CD4-positive, alpha-beta T cell treated with Interleukin-10 for 1 hour (primary cell): ENCODE measurements at regions not wholly inside any gene's neighbourhood (a gene's known extent, or its start where the extent isn't known, plus 50 kb on each side); places are given as distances from the start of the nearest gene placed in this dataset.
"Not testable (repeated sequence)": the region's sequence is repeated elsewhere in the genome, so short reads cannot be mapped to it uniquely, and the experiment has no call there.

ENCODE experiments used
- DNase-seq: peaks from one replicate; pipeline ENCODE4 v3.0.0-alpha.2; 2020

GRCh38 chr7:82559193-82559805 is 115.7 kb upstream of the CACNA2D1 start:
- no peak for DNase-seq

- no peak for DNase-seq
Measured at GRCh38 chr7:82549616-82550285, 106.2 kb upstream of the CACNA2D1 start.

- DNase-seq: no peak
Measured at GRCh38 chr7:82548141-82548688, 104.6 kb upstream of the CACNA2D1 start.

- no peak for DNase-seq
Measured at GRCh38 chr7:82542665-82543064, 99.1 kb upstream of the CACNA2D1 start.

GRCh38 chr7:82539969-82540368 is 96.4 kb upstream of the CACNA2D1 start:
- DNase-seq: no peak

- DNase-seq: no peak
Measured at GRCh38 chr7:82534684-82535083, 91.1 kb upstream of the CACNA2D1 start.

GRCh38 chr7:82530361-82530760 is 86.8 kb upstream of the CACNA2D1 start:
- DNase-seq: no peak

- no peak for DNase-seq
Measured at GRCh38 chr7:82528577-82529310, 85.2 kb upstream of the CACNA2D1 start.

- no peak for DNase-seq
Measured at GRCh38 chr7:82527851-82528250, 84.3 kb upstream of the CACNA2D1 start.

GRCh38 chr7:82521906-82522445 is 78.4 kb upstream of the CACNA2D1 start:
- no peak for DNase-seq

GRCh38 chr7:82517050-82517449 is 73.5 kb upstream of the CACNA2D1 start:
- no peak for DNase-seq

GRCh38 chr7:82511542-82511941 is 68.0 kb upstream of the CACNA2D1 start:
- no peak for DNase-seq

GRCh38 chr7:82507976-82508677 is 64.5 kb upstream of the CACNA2D1 start:
- DNase-seq: no peak

- no peak for DNase-seq
Measured at GRCh38 chr7:82507365-82507975, 63.9 kb upstream of the CACNA2D1 start.

GRCh38 chr7:82506702-82507101 is 63.1 kb upstream of the CACNA2D1 start:
- DNase-seq: no peak

GRCh38 chr7:82506208-82506607 is 62.6 kb upstream of the CACNA2D1 start:
- DNase-seq: no peak

GRCh38 chr7:82501346-82501745 is 57.8 kb upstream of the CACNA2D1 start:
- DNase-seq: no peak

GRCh38 chr7:82499546-82499945 is 56.0 kb upstream of the CACNA2D1 start:
- not testable (repeated sequence) for DNase-seq

GRCh38 chr7:82494420-82494819 is 50.8 kb upstream of the CACNA2D1 start:
- no peak for DNase-seq
